ENCODE measurements at regions not wholly inside any gene's neighbourhood (a gene's known extent, or its start where the extent isn't known, plus 50 kb on each side); places are given as distances from the start of the nearest gene placed in this dataset.

DNA sequence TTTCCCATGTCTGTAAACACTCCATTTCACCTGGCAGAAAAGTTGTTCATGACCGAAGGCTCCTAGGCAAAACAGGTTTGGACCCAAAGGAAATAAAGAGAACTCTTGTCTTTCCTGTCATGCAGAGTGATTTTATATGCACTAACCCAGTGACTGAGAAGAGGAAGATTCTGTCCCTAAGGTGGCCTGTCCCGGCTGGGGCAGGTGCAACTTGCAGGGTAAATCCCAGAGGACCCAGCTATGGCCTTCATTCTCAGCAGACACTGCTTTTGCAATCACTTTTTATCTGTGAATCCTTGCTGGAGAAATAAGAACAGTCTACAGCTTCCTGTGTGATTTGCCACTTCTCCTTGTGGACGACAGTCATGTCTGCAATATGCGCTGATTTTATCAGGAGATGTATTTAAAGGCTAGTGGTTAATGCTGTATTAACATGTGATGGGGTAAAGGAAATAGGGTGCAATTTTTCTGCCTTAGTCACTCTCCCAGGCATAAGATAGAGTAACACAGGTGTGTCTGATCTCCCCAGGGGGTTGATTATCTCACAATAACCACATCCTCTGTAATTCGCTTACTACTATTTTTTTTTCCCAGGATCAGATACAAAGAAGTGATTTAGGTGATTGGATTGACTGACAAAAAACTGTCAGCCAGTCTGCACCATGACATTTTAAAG is 696.8 kb upstream of the SOX9 start:
- TF ChIP-seq, protein P1, sequence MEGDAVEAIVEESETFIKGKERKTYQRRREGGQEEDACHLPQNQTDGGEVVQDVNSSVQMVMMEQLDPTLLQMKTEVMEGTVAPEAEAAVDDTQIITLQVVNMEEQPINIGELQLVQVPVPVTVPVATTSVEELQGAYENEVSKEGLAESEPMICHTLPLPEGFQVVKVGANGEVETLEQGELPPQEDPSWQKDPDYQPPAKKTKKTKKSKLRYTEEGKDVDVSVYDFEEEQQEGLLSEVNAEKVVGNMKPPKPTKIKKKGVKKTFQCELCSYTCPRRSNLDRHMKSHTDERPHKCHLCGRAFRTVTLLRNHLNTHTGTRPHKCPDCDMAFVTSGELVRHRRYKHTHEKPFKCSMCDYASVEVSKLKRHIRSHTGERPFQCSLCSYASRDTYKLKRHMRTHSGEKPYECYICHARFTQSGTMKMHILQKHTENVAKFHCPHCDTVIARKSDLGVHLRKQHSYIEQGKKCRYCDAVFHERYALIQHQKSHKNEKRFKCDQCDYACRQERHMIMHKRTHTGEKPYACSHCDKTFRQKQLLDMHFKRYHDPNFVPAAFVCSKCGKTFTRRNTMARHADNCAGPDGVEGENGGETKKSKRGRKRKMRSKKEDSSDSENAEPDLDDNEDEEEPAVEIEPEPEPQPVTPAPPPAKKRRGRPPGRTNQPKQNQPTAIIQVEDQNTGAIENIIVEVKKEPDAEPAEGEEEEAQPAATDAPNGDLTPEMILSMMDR (IDR thresholded peaks at IDR 0.05): no peak
- TF ChIP-seq RAD21 (conservative IDR thresholded peaks at IDR 0.05 in 1 of 2, IDR thresholded peaks at IDR 0.05 in 1 of 2) (no peak; a peak in 1 of 5 replicates), POLR2A (IDR thresholded peaks at IDR 0.05; ENCODE audit: low read length) (no peak), EP300 (IDR thresholded peaks at IDR 0.05) (peak; percentile 52 to 57; a peak in 2 of 5 replicates)
